ENCODE measurements at regions not wholly inside any gene's neighbourhood (a gene's known extent, or its start where the extent isn't known, plus 50 kb on each side); places are given as distances from the start of the nearest gene placed in this dataset.
"Not testable (repeated sequence)": the region's sequence is repeated elsewhere in the genome, so short reads cannot be mapped to it uniquely, and the experiment has no call there.

- DNase-seq: no peak
Measured at GRCh38 chr17:33950061-33950460, 305.0 kb upstream of the CCL2 start.

- no peak for DNase-seq
Measured at GRCh38 chr17:33952425-33952824, 302.7 kb upstream of the CCL2 start.

GRCh38 chr17:33954597-33954996, 300.5 kb upstream of the CCL2 start:
- no peak for DNase-seq

- DNase-seq: no peak
Measured at GRCh38 chr17:33955461-33955860, 299.6 kb upstream of the CCL2 start.

GRCh38 chr17:33959098-33959497, 296.0 kb upstream of the CCL2 start:
- DNase-seq: not testable (repeated sequence)

GRCh38 chr17:33962857-33963655, 292.0 kb upstream of the CCL2 start:
- no peak for DNase-seq

- no peak for DNase-seq
Measured at GRCh38 chr17:33964344-33964979, 290.6 kb upstream of the CCL2 start.

- DNase-seq: no peak
Measured at GRCh38 chr17:33966410-33967059, 288.6 kb upstream of the CCL2 start.

GRCh38 chr17:33967608-33968349, 287.3 kb upstream of the CCL2 start:
- no peak for DNase-seq

GRCh38 chr17:33968350-33969044, 286.6 kb upstream of the CCL2 start:
- no peak for DNase-seq

GRCh38 chr17:33970279-33970678, 284.8 kb upstream of the CCL2 start:
- DNase-seq: no peak

- DNase-seq: no peak
Measured at GRCh38 chr17:33972763-33973162, 282.3 kb upstream of the CCL2 start.

- DNase-seq: no peak
Measured at GRCh38 chr17:33973491-33973890, 281.6 kb upstream of the CCL2 start.

GRCh38 chr17:33974276-33974675, 280.8 kb upstream of the CCL2 start:
- no peak for DNase-seq

GRCh38 chr17:33976831-33977230, 278.3 kb upstream of the CCL2 start:
- no peak for DNase-seq

- no peak for DNase-seq
Measured at GRCh38 chr17:33977729-33978514, 277.2 kb upstream of the CCL2 start.

GRCh38 chr17:33978889-33979288, 276.2 kb upstream of the CCL2 start:
- no peak for DNase-seq

- no peak for DNase-seq
Measured at GRCh38 chr17:33980193-33980592, 274.9 kb upstream of the CCL2 start.

GRCh38 chr17:33981711-33982601, 273.1 kb upstream of the CCL2 start:
- DNase-seq: peak; percentile 31 to 76

- no peak for DNase-seq
Measured at GRCh38 chr17:33982909-33983308, 272.2 kb upstream of the CCL2 start.
